ENCODE measurements at regions not wholly inside any gene's neighbourhood (a gene's known extent, or its start where the extent isn't known, plus 50 kb on each side); places are given as distances from the start of the nearest gene placed in this dataset.

DNA sequence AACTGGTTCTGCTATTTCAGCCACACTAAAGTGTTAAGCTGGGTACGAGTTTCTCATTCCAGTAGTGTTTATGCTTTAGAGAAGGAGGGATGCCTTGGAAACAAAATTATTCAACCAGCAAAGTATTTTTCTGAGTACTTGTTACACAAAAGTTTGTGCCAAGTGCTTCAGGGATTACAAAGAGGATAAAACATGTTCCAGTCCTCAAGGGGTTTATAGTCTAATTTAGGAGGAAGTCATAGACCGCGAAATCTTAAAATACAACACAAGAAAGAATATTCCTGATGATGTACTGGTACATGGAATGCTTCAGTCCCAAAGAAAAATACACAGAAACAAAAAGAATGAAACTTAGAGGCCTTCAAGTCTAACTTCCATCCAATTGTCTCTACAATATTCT lies 85.4 kb upstream of the NR4A3 start:
- Histone ChIP-seq H3K4me3 (no peak overlapping the region), H3K36me3 (no peaks in the 10 kb centered on the region), H3K27me3 (ENCODE audit: low read depth) (no peaks in the 10 kb centered on the region), H3K4me1 (peaks cover 14% of the 10 kb centered on the region), H3K27ac (replicated peaks) (no peak overlapping the region), H3K9me3 (replicated peaks) (no peaks in the 10 kb centered on the region)
- TF ChIP-seq, protein P1, sequence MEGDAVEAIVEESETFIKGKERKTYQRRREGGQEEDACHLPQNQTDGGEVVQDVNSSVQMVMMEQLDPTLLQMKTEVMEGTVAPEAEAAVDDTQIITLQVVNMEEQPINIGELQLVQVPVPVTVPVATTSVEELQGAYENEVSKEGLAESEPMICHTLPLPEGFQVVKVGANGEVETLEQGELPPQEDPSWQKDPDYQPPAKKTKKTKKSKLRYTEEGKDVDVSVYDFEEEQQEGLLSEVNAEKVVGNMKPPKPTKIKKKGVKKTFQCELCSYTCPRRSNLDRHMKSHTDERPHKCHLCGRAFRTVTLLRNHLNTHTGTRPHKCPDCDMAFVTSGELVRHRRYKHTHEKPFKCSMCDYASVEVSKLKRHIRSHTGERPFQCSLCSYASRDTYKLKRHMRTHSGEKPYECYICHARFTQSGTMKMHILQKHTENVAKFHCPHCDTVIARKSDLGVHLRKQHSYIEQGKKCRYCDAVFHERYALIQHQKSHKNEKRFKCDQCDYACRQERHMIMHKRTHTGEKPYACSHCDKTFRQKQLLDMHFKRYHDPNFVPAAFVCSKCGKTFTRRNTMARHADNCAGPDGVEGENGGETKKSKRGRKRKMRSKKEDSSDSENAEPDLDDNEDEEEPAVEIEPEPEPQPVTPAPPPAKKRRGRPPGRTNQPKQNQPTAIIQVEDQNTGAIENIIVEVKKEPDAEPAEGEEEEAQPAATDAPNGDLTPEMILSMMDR (IDR thresholded peaks at IDR 0.05; ENCODE audit: borderline replicate concordance), result no peak
- DNase-seq, result no peak
- intact Hi-C loops (cut with micrococcal nuclease), result no loop called here

DNA sequence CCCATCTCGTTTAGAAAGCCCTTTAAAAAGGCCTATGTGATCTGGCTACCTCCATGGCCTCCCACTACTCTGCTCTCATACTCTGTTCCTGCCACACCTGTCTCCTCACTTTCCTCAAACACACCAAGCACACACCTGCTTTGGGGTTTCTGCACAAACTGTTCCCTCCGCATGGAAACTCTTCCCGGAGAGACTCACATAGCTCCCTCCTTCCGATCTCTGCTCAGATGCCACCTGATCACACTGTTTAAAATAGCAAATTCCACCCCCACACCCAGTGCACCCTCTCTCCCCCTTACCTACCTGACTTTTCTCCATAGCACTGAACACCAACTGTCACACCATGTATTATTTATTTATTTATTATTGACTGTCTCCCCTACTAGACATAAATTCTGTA lies 84.0 kb upstream of the NR4A3 start:
- no peaks in the 10 kb centered on the region for H3K9me3 ChIP-seq (replicated peaks)
- H3K4me1 ChIP-seq, result peaks cover 6% of the 10 kb centered on the region
- H3K27me3 ChIP-seq (ENCODE audit: low read depth), result no peaks in the 10 kb centered on the region
- no peak overlapping the region for H3K4me3 ChIP-seq
- no peak for DNase-seq
- TF ChIP-seq, protein P1 (IDR thresholded peaks at IDR 0.05; ENCODE audit: borderline replicate concordance), result no peak
- H3K36me3 ChIP-seq, result no peaks in the 10 kb centered on the region
- no peak overlapping the region for H3K27ac ChIP-seq (replicated peaks)
- intact Hi-C loops (cut with micrococcal nuclease), result no loop called here

DNA sequence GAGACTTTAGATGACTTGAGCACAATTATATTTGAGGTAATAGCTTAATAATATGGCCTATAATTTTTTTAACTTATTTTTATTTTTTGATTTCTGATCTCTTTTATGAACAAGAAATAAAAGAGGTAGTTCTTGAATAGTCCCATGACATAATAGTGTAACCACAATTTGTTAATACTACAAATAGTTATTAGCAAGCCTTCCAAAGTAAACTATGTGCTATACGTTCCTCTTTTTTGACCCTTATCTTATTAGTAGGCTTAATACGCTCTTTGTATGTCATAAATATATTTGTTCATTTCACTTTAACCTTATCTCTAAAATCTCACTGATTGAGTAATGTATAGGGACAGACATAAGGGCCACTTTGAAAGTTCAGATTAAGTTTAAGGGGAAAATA lies 78.7 kb upstream of the NR4A3 start:
- Histone ChIP-seq H3K4me3 (no peak overlapping the region), H3K27ac (replicated peaks) (no peak overlapping the region), H3K36me3 (no peaks in the 10 kb centered on the region), H3K4me1 (no peaks in the 10 kb centered on the region), H3K9me3 (replicated peaks) (no peaks in the 10 kb centered on the region), H3K27me3 (ENCODE audit: low read depth) (no peaks in the 10 kb centered on the region)
- TF ChIP-seq, protein P1 (IDR thresholded peaks at IDR 0.05; ENCODE audit: borderline replicate concordance), result no peak
- DNase-seq, result no peak
- intact Hi-C loops (cut with micrococcal nuclease), result no loop called here

DNA sequence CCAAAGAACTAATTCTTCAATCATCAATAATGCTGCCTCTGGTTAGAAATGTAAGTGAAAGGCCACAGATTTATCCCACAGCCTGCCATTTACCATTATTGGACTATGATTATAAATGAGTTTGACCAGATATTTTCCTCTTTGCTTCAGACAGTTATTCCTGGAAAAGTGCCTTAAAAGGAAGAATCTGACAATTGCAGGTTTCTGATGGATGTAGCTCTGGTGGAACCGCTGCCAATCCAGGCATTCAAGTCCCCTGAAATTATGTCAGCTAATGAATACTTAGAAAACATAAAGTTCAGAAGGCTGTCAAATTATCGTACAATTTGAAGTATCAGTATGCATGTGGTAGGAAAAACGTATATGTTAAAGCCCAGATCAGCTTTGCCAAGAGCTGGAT lies 78.2 kb upstream of the NR4A3 start:
- Histone ChIP-seq H3K36me3 (no peaks in the 10 kb centered on the region), H3K4me3 (no peak overlapping the region), H3K27me3 (ENCODE audit: low read depth) (no peaks in the 10 kb centered on the region), H3K27ac (replicated peaks) (no peak overlapping the region), H3K9me3 (replicated peaks) (no peaks in the 10 kb centered on the region), H3K4me1 (no peaks in the 10 kb centered on the region)
- DNase-seq, result no peak
- intact Hi-C loops (cut with micrococcal nuclease), result no loop called here
- TF ChIP-seq, protein P1 (IDR thresholded peaks at IDR 0.05; ENCODE audit: borderline replicate concordance), result no peak

DNA sequence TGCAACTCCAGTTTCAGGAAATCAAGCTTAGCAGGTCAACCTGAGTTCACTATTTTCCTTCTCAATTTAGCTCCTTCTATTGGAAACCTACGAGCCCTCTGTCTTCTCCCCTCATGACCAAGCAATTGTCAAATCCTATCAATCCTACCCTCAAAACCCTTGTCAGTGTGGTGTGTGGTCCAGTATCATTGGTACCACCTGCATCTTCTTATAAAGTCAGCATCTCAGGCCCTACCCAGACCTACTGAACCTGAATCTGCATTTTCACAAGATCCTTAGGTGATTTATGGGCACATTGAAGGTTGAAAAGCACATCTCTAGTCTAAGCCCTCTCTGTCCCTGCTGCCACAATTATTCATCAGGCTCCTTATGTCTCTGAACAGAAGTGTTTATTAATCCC lies 77.6 kb upstream of the NR4A3 start:
- no peaks in the 10 kb centered on the region for H3K9me3 ChIP-seq (replicated peaks)
- no peaks in the 10 kb centered on the region for H3K27me3 ChIP-seq (ENCODE audit: low read depth)
- no peak for DNase-seq
- TF ChIP-seq, protein P1 (IDR thresholded peaks at IDR 0.05; ENCODE audit: borderline replicate concordance), result no peak
- no peaks in the 10 kb centered on the region for H3K36me3 ChIP-seq
- no peak overlapping the region for H3K27ac ChIP-seq (replicated peaks)
- H3K4me3 ChIP-seq, result no peak overlapping the region
- intact Hi-C loops (cut with micrococcal nuclease), result no loop called here
- no peaks in the 10 kb centered on the region for H3K4me1 ChIP-seq

DNA sequence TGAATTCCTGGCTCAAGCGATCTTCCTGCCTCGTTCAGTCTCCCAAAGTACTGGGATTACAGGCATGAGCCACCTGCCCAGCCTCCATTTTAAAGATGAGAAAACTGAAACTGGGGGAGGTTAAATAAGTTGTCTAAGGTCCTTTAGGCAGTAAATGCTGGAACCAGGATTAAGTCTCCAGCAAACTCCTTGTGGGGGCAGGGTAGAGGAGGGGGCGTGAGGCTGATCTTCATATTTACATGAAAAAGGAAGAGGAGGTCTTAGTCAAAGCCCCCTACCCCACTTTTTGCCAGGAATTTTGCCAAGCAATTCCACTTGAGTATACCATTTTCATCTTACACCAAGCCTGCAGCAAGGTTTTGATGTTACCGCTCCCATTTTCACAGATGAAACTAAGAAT lies 76.6 kb upstream of the NR4A3 start:
- no peaks in the 10 kb centered on the region for H3K36me3 ChIP-seq
- intact Hi-C loops (cut with micrococcal nuclease), result no loop called here
- H3K9me3 ChIP-seq (replicated peaks), result no peaks in the 10 kb centered on the region
- no peak overlapping the region for H3K4me3 ChIP-seq
- H3K4me1 ChIP-seq, result no peaks in the 10 kb centered on the region
- DNase-seq, result no peak
- no peaks in the 10 kb centered on the region for H3K27me3 ChIP-seq (ENCODE audit: low read depth)
- no peak overlapping the region for H3K27ac ChIP-seq (replicated peaks)
- TF ChIP-seq, protein P1 (IDR thresholded peaks at IDR 0.05; ENCODE audit: borderline replicate concordance), result no peak

Measured in left ventricle myocardium inferior (tissue), 1 donor.